ENCODE measurements at regions not wholly inside any gene's neighbourhood (a gene's known extent, or its start where the extent isn't known, plus 50 kb on each side); places are given as distances from the start of the nearest gene placed in this dataset.

- peak; percentile 83 for DNase-seq (ENCODE audit: low read depth)
Observed at GRCh38 chr5:148949841-148950470, 112.9 kb downstream of the SH3TC2 start.

DNA sequence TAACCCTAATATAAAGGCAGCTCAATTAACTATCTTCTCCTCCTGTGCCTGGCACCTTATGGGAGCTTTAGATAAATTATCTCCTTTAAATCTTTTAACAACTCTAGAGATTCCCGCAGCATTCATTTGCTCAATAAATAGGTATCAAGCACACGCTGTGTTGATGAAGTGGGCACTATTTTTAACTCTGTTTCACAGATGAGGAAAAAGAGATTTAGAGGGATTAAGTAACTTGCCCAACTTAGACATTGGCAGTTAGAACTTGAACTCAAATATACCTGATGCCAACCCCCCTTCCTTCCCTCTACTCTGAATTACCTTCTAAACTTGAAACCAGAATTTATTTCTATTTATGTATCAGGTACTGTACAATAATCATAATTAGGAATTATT is 112.4 kb downstream of the SH3TC2 start:
- DNase-seq (ENCODE audit: low read depth): no peak

DNA sequence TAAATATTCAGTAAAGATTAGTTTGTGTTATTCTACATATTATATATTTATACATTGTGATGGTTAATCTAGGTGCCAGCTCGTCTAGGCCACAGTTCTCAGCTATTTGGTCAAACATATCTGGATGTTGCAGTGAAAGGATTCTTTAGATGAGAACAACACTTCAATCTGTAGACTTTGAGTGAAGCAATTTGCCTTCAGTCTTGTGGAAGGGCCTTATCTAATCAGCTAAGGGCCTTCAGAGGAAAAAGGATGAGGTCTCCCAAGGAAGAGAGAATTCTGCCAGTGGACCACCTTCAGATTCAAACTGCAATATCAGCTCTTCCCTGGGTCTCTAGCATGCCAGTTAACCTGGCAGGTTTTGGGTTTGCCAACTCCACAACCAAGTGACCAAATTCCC is 112.0 kb downstream of the SH3TC2 start:
- DNase-seq (ENCODE audit: low read depth): no peak

- DNase-seq (ENCODE audit: low read depth): no peak
Observed at GRCh38 chr5:148951612-148952011, 111.2 kb downstream of the SH3TC2 start.

DNA sequence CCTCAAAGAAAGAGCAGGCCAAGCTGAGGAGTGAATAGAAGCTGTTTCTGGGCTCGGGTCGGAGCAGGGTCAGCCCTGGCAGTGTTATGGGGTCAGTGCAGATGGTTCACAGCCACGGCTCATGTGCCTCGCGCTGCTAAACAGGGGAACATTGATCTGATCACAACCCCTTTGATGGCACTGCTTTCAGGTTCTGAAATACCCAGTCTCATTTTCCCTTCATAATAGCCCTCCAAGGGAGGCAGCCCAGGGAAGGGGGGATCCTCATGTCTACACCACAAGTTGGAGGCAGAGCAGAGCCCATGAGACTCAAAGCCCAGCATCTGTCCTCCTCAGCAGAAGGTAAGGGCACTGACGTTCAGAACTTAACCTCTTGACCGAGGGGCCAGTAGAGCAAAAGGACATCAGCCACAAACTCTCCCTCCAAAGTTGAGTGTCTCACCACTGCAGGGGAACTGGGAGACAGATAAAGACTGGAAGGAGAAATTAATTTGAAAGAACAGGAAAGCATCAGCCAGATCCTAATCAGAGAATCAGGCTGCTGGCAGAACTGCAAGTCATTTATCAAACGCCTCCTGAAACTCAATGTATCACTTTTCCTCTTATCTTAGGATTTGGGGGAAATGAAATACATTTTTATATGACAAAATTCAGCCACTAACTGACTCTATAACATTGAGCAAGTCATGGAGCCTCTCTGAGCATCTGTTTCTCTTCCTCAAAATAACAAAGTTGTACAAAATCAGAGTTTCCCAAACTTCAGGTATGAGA is 110.6 kb downstream of the SH3TC2 start:
- DNase-seq (ENCODE audit: low read depth): no peak

DNA sequence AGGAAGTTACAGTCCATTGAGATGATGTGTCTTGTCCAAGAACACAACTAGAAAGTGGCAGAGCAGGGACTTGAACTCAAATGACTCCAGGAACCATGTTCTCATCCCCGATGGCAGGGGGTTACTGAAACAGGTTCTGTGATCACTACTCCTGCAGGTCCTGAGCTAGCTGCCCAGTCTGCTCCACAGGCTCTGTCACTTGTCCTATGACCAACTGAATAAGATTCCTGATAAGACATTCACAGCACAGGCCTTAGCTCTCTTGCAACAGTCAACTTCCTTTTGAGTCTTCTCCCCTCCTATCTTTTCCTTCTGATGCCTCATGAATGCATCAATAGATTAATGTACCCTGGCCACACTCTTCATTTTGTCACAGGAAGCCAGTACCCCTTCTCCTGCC is 109.2 kb downstream of the SH3TC2 start:
- DNase-seq (ENCODE audit: low read depth): no peak
